SK-N-SH treated with all-trans-retinoic acid at 6 μM for 48 hours (cell line): ENCODE measurements at regions not wholly inside any gene's neighbourhood (a gene's known extent, or its start where the extent isn't known, plus 50 kb on each side); places are given as distances from the start of the nearest gene placed in this dataset.

Source experiments
- ATAC-seq: fragments of 200-7000 bp; cut with Tn5 transposase; 3 replicates; pipeline ENCODE4 v1.9.1; 2020; ENCODE audit warnings: mild to moderate bottlenecking, moderate library complexity
- ARNTL ChIP-seq: fragments of 450-650 bp; formaldehyde crosslinking; IDR thresholded peaks from 2 replicates; pipeline ENCODE4 v1.5.0; 2020; ENCODE audit warnings: low read depth, mild to moderate bottlenecking, moderate library complexity, borderline replicate concordance
- CSDC2 ChIP-seq: fragments of 250-450 bp; sonication (Bioruptor Pico); IDR thresholded peaks from 2 replicates; pipeline ENCODE4 v1.5.0; 2020; ENCODE audit warnings: mild to moderate bottlenecking, moderate library complexity
- ESRRG ChIP-seq: fragments of 250-450 bp; sonication (Bioruptor Pico); IDR thresholded peaks from 2 replicates; pipeline ENCODE4 v1.6.1; 2021; ENCODE audit warnings: mild to moderate bottlenecking
- GLIS3 ChIP-seq: fragments of 250-450 bp; sonication (Bioruptor Pico); IDR thresholded peaks from 2 replicates; pipeline ENCODE4 v1.5.0; 2020; ENCODE audit warnings: mild to moderate bottlenecking, moderate library complexity
- ISL1 ChIP-seq: fragments of 250-450 bp; sonication (Bioruptor Pico); IDR thresholded peaks from 2 replicates; pipeline ENCODE4 v2.1.2; 2022; ENCODE audit warnings: mild to moderate bottlenecking, moderate library complexity
- OSR1 ChIP-seq: fragments of 250-450 bp; sonication (Bioruptor Pico); IDR thresholded peaks from 2 replicates; pipeline ENCODE4 v1.8.0; 2022; ENCODE audit warnings: moderate library complexity, mild to moderate bottlenecking, inconsistent platforms
- PPARA ChIP-seq: fragments of 250-450 bp; sonication (Bioruptor Pico); IDR thresholded peaks from 2 replicates; pipeline ENCODE4 v1.5.0; 2020; ENCODE audit warnings: mild to moderate bottlenecking, borderline replicate concordance
- RARB ChIP-seq: fragments of 250-450 bp; sonication (Bioruptor Pico); IDR thresholded peaks from 2 replicates; pipeline ENCODE4 v1.8.0; 2021; ENCODE audit warnings: mild to moderate bottlenecking, moderate library complexity
- SNAI2 ChIP-seq: fragments of 250-450 bp; sonication (Bioruptor Pico); IDR thresholded peaks from 2 replicates; pipeline ENCODE4 v1.5.0; 2020; ENCODE audit warnings: mild to moderate bottlenecking, moderate library complexity
- TCF4 ChIP-seq: fragments of 250-450 bp; sonication (Bioruptor Pico); IDR thresholded peaks from 2 replicates; pipeline ENCODE4 v1.8.0; 2021; ENCODE audit warnings: mild to moderate bottlenecking, moderate library complexity, borderline replicate concordance
- TOX ChIP-seq: fragments of 250-450 bp; sonication (Bioruptor Pico); IDR thresholded peaks from 2 replicates; pipeline ENCODE4 v1.8.0; 2021; ENCODE audit warnings: mild to moderate bottlenecking, moderate library complexity, borderline replicate concordance
- ZC3H10 ChIP-seq: fragments of 250-450 bp; sonication (Bioruptor Pico); IDR thresholded peaks from 2 replicates; pipeline ENCODE4 v1.5.1; 2021; ENCODE audit warnings: mild to moderate bottlenecking, moderate library complexity
- ZFP3 ChIP-seq: fragments of 250-450 bp; sonication (Bioruptor Pico); IDR thresholded peaks from 2 replicates; pipeline ENCODE4 v1.5.0; 2020; ENCODE audit warnings: mild to moderate bottlenecking, moderate library complexity
- ZFP30 ChIP-seq: fragments of 450-650 bp; formaldehyde crosslinking; IDR thresholded peaks from 2 replicates; pipeline ENCODE4 v1.5.0; 2022; ENCODE audit warnings: mild to moderate bottlenecking, moderate library complexity
- ZNF565 ChIP-seq: fragments of 450-650 bp; formaldehyde crosslinking; conservative IDR thresholded peaks from 2 replicates; pipeline ENCODE4 v1.5.0; 2020; ENCODE audit warnings: low read depth, mild to moderate bottlenecking, moderate library complexity
- ZNF70 ChIP-seq: fragments of 450-650 bp; formaldehyde crosslinking; IDR thresholded peaks from 2 replicates; pipeline ENCODE4 v1.5.0; 2020; ENCODE audit warnings: mild to moderate bottlenecking, moderate library complexity
- TF ChIP-seq, protein P1 (sequence below): fragments of 250-450 bp; sonication (Bioruptor Pico); IDR thresholded peaks from 2 replicates; pipeline ENCODE4 v1.5.1; 2021; ENCODE audit warnings: mild to moderate bottlenecking, moderate library complexity
- TF ChIP-seq, protein P2 (sequence below): fragments of 250-450 bp; sonication (Bioruptor Pico); IDR thresholded peaks from 2 replicates; pipeline ENCODE4 v1.8.0; 2021; ENCODE audit warnings: low read depth, mild to moderate bottlenecking, moderate library complexity, borderline replicate concordance
- TF ChIP-seq, protein P3 (sequence below): fragments of 250-450 bp; sonication (Bioruptor Pico); IDR thresholded peaks from 2 replicates; pipeline ENCODE4 v1.8.0; 2020; ENCODE audit warnings: mild to moderate bottlenecking, moderate library complexity, borderline replicate concordance
- TF ChIP-seq, protein P4 (sequence below): fragments of 250-450 bp; sonication (Bioruptor Pico); IDR thresholded peaks from 2 replicates; pipeline ENCODE4 v1.5.0; 2020; ENCODE audit warnings: mild to moderate bottlenecking, moderate library complexity
- TF ChIP-seq, protein P5 (sequence below): fragments of 250-450 bp; sonication (Bioruptor Pico); IDR thresholded peaks from 2 replicates; pipeline ENCODE4 v1.5.1; 2020; ENCODE audit warnings: low read depth, mild to moderate bottlenecking, moderate library complexity

DNA sequence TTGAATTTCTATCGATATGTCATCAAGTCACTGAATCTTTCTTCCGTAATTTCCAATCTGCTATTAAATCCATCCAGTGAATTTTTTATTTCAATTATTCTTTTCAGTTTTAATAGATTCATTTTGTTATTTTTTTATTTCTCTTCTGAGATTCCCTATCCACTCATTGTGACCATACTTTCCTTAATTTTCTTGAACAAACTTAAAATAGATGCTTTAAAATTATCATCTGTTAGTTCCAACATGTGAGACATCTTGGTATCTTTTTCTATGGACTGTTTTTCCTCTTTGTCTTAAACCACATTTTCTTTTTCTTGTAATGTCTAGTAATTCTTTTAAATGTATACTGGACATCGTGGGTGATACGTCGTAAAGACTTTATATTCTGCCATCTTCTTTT is 236.6 kb upstream of the TLE3 start:
- ATAC-seq, result no peak
- TF ChIP-seq ZFP30 (no peak), SNAI2 (no peak), ARNTL (CRISPR knock-in tag) (no peak), GLIS3 (CRISPR knock-in tag) (no peak), RARB (CRISPR knock-in tag) (no peak)
- TF ChIP-seq, protein P1, sequence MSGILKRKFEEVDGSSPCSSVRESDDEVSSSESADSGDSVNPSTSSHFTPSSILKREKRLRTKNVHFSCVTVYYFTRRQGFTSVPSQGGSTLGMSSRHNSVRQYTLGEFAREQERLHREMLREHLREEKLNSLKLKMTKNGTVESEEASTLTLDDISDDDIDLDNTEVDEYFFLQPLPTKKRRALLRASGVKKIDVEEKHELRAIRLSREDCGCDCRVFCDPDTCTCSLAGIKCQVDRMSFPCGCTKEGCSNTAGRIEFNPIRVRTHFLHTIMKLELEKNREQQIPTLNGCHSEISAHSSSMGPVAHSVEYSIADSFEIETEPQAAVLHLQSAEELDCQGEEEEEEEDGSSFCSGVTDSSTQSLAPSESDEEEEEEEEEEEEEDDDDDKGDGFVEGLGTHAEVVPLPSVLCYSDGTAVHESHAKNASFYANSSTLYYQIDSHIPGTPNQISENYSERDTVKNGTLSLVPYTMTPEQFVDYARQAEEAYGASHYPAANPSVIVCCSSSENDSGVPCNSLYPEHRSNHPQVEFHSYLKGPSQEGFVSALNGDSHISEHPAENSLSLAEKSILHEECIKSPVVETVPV (CRISPR knock-in tag), result no peak

DNA sequence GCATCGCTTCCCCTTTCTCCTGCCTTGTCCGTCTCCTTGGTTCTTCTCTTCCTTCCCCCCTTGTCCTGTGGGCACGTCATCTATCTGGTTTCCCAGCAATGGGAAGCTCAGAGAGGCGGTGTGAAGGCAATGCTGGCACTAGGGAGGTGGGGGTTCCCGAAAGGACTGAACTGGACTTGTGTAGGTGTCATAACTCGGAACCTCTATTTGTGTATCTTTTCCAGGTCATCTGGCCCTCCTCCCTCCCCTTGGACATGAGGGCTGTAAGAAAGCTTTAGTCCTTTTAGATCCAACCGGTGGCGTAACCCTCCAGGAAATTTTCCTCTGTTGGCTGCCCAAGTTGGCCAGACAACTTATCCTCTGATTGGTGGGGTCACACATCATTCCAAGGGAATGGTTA is 231.5 kb upstream of the TLE3 start:
- TF ChIP-seq TCF4 (CRISPR knock-in tag), result no peak
- TF ChIP-seq, protein P2, sequence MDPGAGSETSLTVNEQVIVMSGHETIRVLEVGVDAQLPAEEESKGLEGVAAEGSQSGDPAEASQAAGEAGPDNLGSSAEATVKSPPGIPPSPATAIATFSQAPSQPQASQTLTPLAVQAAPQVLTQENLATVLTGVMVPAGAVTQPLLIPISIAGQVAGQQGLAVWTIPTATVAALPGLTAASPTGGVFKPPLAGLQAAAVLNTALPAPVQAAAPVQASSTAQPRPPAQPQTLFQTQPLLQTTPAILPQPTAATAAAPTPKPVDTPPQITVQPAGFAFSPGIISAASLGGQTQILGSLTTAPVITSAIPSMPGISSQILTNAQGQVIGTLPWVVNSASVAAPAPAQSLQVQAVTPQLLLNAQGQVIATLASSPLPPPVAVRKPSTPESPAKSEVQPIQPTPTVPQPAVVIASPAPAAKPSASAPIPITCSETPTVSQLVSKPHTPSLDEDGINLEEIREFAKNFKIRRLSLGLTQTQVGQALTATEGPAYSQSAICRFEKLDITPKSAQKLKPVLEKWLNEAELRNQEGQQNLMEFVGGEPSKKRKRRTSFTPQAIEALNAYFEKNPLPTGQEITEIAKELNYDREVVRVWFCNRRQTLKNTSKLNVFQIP (CRISPR knock-in tag), result no peak
- no peak for TF ChIP-seq SNAI2
- no peak for ATAC-seq

DNA sequence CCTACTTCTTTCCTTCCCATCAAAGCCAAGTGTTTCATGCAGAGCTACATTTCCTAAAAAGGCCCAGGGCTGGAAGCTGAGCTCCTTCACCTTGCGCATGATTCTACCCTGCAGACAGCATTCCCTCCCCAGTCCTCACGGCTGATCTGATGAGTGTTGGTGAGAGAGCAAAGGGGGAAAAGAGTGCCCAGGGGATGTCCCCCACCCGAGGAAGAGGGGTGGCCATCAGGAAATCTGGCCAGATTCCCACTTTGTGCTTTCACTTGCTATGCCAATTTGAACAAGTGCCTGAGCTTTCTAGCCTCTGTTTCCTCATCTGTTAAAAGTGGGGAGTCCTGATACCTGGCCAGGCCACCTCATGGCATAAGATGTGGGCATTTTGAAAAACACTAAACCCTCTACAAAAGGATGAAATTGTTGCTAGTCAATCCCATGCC is 231.0 kb upstream of the TLE3 start:
- no peak for ATAC-seq
- TF ChIP-seq, protein P1 (CRISPR knock-in tag), result no peak
- TF ChIP-seq OSR1 (CRISPR knock-in tag) (no peak), PPARA (CRISPR knock-in tag) (no peak), RARB (CRISPR knock-in tag) (no peak), ZC3H10 (CRISPR knock-in tag) (no peak), ARNTL (CRISPR knock-in tag) (no peak), ZNF70 (CRISPR knock-in tag) (no peak), CSDC2 (CRISPR knock-in tag) (no peak), SNAI2 (no peak), TOX (CRISPR knock-in tag) (no peak), ZFP30 (no peak), ZNF565 (no peak), ZFP3 (no peak), ISL1 (CRISPR knock-in tag) (no peak), ESRRG (no peak)
- TF ChIP-seq, protein P2 (CRISPR knock-in tag), result no peak
- TF ChIP-seq, protein P3, sequence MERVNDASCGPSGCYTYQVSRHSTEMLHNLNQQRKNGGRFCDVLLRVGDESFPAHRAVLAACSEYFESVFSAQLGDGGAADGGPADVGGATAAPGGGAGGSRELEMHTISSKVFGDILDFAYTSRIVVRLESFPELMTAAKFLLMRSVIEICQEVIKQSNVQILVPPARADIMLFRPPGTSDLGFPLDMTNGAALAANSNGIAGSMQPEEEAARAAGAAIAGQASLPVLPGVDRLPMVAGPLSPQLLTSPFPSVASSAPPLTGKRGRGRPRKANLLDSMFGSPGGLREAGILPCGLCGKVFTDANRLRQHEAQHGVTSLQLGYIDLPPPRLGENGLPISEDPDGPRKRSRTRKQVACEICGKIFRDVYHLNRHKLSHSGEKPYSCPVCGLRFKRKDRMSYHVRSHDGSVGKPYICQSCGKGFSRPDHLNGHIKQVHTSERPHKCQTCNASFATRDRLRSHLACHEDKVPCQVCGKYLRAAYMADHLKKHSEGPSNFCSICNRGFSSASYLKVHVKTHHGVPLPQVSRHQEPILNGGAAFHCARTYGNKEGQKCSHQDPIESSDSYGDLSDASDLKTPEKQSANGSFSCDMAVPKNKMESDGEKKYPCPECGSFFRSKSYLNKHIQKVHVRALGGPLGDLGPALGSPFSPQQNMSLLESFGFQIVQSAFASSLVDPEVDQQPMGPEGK (CRISPR knock-in tag), result no peak
- TF ChIP-seq, protein P4, sequence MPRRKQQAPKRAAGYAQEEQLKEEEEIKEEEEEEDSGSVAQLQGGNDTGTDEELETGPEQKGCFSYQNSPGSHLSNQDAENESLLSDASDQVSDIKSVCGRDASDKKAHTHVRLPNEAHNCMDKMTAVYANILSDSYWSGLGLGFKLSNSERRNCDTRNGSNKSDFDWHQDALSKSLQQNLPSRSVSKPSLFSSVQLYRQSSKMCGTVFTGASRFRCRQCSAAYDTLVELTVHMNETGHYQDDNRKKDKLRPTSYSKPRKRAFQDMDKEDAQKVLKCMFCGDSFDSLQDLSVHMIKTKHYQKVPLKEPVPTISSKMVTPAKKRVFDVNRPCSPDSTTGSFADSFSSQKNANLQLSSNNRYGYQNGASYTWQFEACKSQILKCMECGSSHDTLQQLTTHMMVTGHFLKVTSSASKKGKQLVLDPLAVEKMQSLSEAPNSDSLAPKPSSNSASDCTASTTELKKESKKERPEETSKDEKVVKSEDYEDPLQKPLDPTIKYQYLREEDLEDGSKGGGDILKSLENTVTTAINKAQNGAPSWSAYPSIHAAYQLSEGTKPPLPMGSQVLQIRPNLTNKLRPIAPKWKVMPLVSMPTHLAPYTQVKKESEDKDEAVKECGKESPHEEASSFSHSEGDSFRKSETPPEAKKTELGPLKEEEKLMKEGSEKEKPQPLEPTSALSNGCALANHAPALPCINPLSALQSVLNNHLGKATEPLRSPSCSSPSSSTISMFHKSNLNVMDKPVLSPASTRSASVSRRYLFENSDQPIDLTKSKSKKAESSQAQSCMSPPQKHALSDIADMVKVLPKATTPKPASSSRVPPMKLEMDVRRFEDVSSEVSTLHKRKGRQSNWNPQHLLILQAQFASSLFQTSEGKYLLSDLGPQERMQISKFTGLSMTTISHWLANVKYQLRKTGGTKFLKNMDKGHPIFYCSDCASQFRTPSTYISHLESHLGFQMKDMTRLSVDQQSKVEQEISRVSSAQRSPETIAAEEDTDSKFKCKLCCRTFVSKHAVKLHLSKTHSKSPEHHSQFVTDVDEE (CRISPR knock-in tag), result no peak
- TF ChIP-seq, protein P5, sequence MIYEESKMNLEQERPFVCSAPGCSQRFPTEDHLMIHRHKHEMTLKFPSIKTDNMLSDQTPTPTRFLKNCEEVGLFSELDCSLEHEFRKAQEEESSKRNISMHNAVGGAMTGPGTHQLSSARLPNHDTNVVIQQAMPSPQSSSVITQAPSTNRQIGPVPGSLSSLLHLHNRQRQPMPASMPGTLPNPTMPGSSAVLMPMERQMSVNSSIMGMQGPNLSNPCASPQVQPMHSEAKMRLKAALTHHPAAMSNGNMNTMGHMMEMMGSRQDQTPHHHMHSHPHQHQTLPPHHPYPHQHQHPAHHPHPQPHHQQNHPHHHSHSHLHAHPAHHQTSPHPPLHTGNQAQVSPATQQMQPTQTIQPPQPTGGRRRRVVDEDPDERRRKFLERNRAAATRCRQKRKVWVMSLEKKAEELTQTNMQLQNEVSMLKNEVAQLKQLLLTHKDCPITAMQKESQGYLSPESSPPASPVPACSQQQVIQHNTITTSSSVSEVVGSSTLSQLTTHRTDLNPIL (CRISPR knock-in tag), result no peak
